Common myeloid progenitor, CD34-positive (primary cell): ENCODE measurements at regions not wholly inside any gene's neighbourhood (a gene's known extent, or its start where the extent isn't known, plus 50 kb on each side); places are given as distances from the start of the nearest gene placed in this dataset.

ENCODE experiments used
- CTCF ChIA-PET: fragments of 350-600 bp; sonication (Branson Sonifier 250); formaldehyde crosslinking; loops from one replicate; lab custom pipeline; 2021; ENCODE audit warnings: antibody characterized with exemption; lab: Charles Lee
- POLR2A ChIA-PET: fragments of 350-600 bp; sonication (Branson Sonifier 250); formaldehyde crosslinking; loops from one replicate; lab custom pipeline; 2021; ENCODE audit warnings: antibody characterized with exemption; lab: Charles Lee
- DNase-seq, 3 donors: peaks; one replicate each; pipeline versions ENCODE4 v3.0.0 to v3.0.0-alpha.2; 2013
- H3K27ac ChIP-seq, 2 experiments: 1 replicate in 1 of 2; 2 replicates in 1 of 2; pipeline ENCODE4 v1.7.0; 2013; ENCODE audit warnings: inconsistent platforms in 2 of 2, low read length in 2 of 2, mild to moderate bottlenecking in 2 of 2, low read depth in 1 of 2, moderate library complexity in 1 of 2; ENCODE audit not compliant: severe bottlenecking in 2 of 2, insufficient read depth in 1 of 2, poor library complexity in 1 of 2
- H3K27me3 ChIP-seq, 5 experiments: replicated peaks in 2 of 5; 1 replicate in 3 of 5; 2 replicates in 2 of 5; pipeline versions ENCODE4 v1.6.1 to v1.7.0; 2013; ENCODE audit warnings: low read length in 4 of 5, mild to moderate bottlenecking in 2 of 5, moderate library complexity in 2 of 5, inconsistent platforms in 1 of 5; ENCODE audit not compliant: insufficient read depth in 5 of 5, control insufficient read depth in 4 of 5
- H3K36me3 ChIP-seq, 4 experiments: 1 replicate in 2 of 4; 2 replicates in 2 of 4; pipeline versions ENCODE4 v1.6.1 to v1.7.0; 2013; ENCODE audit warnings: low read length in 3 of 4, control low read depth in 1 of 4, mild to moderate bottlenecking in 1 of 4; ENCODE audit not compliant: control insufficient read depth in 4 of 4, insufficient read depth in 4 of 4
- H3K4me1 ChIP-seq, 4 experiments: 1 replicate in 3 of 4; 2 replicates in 1 of 4; pipeline versions ENCODE4 v1.6.1 to v1.7.1; 2013; ENCODE audit warnings: low read length in 3 of 4, mild to moderate bottlenecking in 3 of 4, control low read depth in 1 of 4, inconsistent platforms in 1 of 4, moderate library complexity in 1 of 4; ENCODE audit not compliant: control insufficient read depth in 4 of 4, insufficient read depth in 4 of 4; ENCODE audit errors: control extremely low read depth in 1 of 4
- H3K4me3 ChIP-seq, 7 experiments: 1 replicate in 4 of 7; 2 replicates in 3 of 7; pipeline versions ENCODE4 v1.5.1 to v1.7.0; 2013; ENCODE audit warnings: mild to moderate bottlenecking in 7 of 7, low read length in 6 of 7, moderate library complexity in 6 of 7, inconsistent platforms in 2 of 7, low read depth in 2 of 7, control low read depth in 1 of 7; ENCODE audit not compliant: insufficient read depth in 4 of 7, control insufficient read depth in 1 of 7; ENCODE audit errors: extremely low read depth in 1 of 7
- H3K9me3 ChIP-seq, 5 experiments: 1 replicate in 4 of 5; 2 replicates in 1 of 5; pipeline versions ENCODE4 v1.6.1 to v1.7.1; 2013; ENCODE audit warnings: low read length in 4 of 5, mild to moderate bottlenecking in 2 of 5, inconsistent platforms in 1 of 5, low read depth in 1 of 5, moderate library complexity in 1 of 5; ENCODE audit not compliant: control insufficient read depth in 4 of 5, insufficient read depth in 2 of 5; ENCODE audit errors: control extremely low read depth in 1 of 5
- WGBS: methylation state at CpG from one replicate; pipeline ENCODE4 v1.1.5; 2013; ENCODE audit not compliant: insufficient coverage; 5-methylcytosine and 5-hydroxymethylcytosine counted together

DNA sequence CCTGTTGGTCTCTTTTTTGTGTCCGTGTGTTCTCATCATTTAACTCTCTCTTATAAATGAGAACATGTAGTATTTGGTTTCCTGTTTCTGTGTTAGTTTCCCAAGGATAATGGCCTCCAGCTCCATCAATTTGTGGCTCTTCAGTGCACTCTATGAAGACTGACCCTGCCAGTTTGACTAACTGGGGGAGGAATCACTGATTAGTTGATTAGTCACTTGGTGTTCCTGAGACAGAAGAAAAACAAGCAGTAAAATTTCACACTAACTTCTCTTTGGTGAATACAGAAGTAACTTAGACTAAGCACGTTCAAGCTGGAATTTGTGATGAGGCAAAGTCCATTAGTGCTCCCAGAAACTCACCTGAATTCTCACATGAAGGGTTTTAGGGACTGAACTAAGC is 495.8 kb upstream of the RORB start:
- WGBS, result 83% methylated on average over 1 of the region's 2 CpGs
- ChIA-PET CTCF (no interaction called here), POLR2A (no interaction called here)
- no peak overlapping the region for H3K4me3 ChIP-seq
- DNase-seq, result no peak
- H3K27ac ChIP-seq, result no peak overlapping the region
- no peaks in the 10 kb centered on the region for H3K27me3 ChIP-seq
- H3K4me1 ChIP-seq, result no peaks in the 10 kb centered on the region
- H3K9me3 ChIP-seq, result no peaks in the 10 kb centered on the region
- H3K36me3 ChIP-seq, result no peaks in the 10 kb centered on the region

DNA sequence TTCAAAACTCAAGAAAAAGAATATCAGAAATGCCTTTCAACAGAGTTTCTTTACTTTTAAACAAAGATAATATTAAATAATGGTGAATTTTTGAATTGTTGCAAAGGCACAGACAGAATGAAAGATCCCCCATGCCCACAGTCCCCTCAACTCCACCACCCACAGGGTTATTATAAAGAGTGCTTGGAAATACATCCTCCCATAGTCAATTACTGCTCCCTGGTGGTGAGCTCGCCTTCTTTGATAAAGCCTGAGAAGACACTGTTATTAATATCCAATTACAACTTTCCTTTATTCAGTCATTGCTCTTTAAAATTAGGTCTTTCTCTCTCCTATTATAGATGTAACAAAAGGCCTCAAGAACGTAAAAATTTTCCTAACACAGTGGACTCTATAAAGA is 490.2 kb upstream of the RORB start:
- Histone ChIP-seq H3K4me3 (no peak overlapping the region), H3K27ac (no peak overlapping the region), H3K36me3 (no peaks in the 10 kb centered on the region), H3K27me3 (no peaks in the 10 kb centered on the region), H3K4me1 (no peaks in the 10 kb centered on the region), H3K9me3 (no peaks in the 10 kb centered on the region)
- ChIA-PET POLR2A (no interaction called here), CTCF (no interaction called here)
- DNase-seq, result no peak
- 100% methylated on average over 1 of the region's 2 CpGs for WGBS

DNA sequence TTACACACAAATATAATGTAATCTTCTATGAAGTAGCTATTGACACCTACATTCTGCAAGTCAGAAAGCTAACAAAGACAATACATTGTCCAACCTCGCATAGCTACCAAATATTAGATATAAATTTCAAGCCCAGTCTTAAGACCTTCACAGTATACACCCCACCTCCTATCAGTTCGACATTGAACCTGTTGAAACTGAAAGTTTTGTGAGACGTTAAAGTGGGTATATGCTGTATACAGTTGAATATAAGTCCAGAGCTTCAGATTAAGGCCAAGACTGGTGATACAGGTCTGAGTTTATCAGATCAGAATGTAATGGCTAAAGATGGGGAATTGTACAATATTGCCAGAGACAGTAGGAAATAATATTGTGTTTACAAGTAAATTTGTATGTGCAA is 489.3 kb upstream of the RORB start:
- Histone ChIP-seq H3K4me3 (no peak overlapping the region), H3K27me3 (no peaks in the 10 kb centered on the region), H3K27ac (no peak overlapping the region), H3K9me3 (no peaks in the 10 kb centered on the region), H3K36me3 (no peaks in the 10 kb centered on the region), H3K4me1 (no peaks in the 10 kb centered on the region)
- no CpG with 5 or more reads among the region's 3 CpGs for WGBS
- no peak for DNase-seq
- CTCF ChIA-PET, result no interaction called here
- POLR2A ChIA-PET, result no interaction called here

DNA sequence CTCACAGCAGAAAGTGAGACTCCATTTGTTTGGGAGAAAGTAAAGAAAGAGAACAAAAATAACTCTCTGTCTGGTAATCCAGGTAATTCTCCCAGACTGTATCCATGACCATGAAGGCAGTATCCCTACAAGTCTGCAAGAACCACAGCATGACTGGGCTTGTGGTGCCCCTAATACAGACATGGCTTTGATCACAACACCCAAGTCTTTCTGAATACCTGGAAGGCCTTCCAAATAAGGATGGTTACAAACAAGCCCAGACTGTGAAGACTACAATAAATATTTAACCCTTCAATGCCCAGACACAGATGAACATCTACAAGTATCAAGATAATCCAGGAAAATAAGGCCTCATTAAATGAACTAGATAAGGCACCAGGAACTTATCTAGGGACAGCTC is 481.1 kb upstream of the RORB start:
- Histone ChIP-seq H3K27me3 (no peaks in the 10 kb centered on the region), H3K9me3 (peaks cover 0 to 4% (median 0%) of the 10 kb centered on the region in 5 experiments), H3K36me3 (no peaks in the 10 kb centered on the region), H3K4me3 (no peak overlapping the region), H3K4me1 (no peaks in the 10 kb centered on the region), H3K27ac (no peak overlapping the region)
- DNase-seq, result no peak
- POLR2A ChIA-PET, result no interaction called here
- CTCF ChIA-PET, result no interaction called here

DNA sequence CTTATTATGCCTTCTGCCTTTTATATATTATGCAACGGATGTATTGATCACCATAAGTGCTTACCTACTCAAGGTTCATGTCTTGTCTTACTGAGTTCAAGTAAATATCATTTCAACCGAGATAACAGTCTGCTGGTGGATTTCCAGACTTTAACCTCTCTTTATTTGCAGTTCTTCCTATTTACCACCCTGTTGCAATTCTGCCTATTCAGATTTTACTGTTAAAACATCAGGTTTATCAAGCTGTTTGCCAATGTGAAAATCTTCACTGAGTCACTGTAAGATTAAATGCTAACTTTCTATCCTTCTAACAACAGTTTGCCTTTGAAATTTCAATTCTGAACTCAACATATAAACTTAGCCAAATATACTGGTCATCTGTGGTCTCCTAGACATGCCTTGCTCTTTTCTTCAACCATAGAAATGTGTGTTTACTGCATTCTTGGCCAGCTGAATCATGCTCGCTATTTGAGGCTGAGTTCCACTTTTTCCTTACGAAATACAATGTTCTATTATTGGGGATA is 471.7 kb upstream of the RORB start:
- POLR2A ChIA-PET, result no interaction called here

DNA sequence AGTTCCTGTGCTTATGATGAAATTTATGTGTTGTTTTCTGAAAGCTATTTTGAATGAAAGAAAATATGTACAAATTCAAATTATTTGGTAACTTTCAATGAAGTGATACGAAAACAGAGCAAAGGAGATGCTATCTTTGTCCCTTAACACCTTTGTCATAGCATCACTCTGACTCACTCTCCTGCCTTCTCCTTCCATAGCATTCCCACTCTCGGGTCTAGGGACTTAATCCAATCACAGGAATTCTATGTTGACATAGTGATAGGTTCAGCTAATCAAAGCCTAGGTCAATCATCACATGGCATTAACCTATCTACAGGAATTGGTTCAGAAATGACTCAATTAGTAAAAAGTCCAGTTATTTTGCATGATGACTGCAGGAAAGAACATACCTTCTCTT is 464.7 kb upstream of the RORB start:
- Histone ChIP-seq H3K9me3 (no peaks in the 10 kb centered on the region), H3K4me3 (no peak overlapping the region), H3K4me1 (no peaks in the 10 kb centered on the region), H3K27me3 (no peaks in the 10 kb centered on the region), H3K27ac (no peak overlapping the region), H3K36me3 (no peaks in the 10 kb centered on the region)
- no peak for DNase-seq
- ChIA-PET CTCF (no interaction called here), POLR2A (no interaction called here)
- 100% methylated on average over 1 of the region's 2 CpGs for WGBS

More for the DNA sequence above, 471.7 kb upstream of the RORB start:
- H3K27ac ChIP-seq, result no peak overlapping the region
- no peaks in the 10 kb centered on the region for H3K9me3 ChIP-seq
- no peaks in the 10 kb centered on the region for H3K4me1 ChIP-seq
- H3K36me3 ChIP-seq, result no peaks in the 10 kb centered on the region
- WGBS, result 93% methylated on average over 2 of the region's 4 CpGs
- no peak for DNase-seq
- CTCF ChIA-PET, result interaction anchor here (1.0 kb wide), 1 partner anchor 21 kb away, joined by 3 read pairs; no protein-coding TSS in a partner anchor
- H3K4me3 ChIP-seq, result no peak overlapping the region
- H3K27me3 ChIP-seq, result peaks cover 0 to 2% (median 0%) of the 10 kb centered on the region in 5 experiments

DNA sequence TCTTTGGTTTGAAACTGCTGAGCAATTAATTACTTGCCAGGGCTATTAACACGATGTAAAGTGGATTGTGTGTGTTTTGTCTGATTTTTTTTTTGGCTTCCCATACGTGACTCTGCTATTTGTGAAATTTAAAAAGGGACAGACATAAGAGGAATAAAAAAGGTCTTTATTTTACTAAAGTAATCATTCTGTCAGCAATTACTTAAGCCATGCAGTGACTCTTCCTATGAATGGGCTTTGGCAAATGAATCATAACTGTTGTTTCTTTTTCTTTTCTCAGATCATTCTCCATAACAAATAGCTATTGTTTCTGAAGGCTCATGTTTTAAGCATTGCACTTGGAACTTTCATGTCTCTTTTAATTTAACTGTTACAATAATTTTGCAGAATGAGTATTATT is 461.3 kb upstream of the RORB start:
- ChIA-PET CTCF (no interaction called here), POLR2A (no interaction called here)
- Histone ChIP-seq H3K4me3 (no peak overlapping the region), H3K4me1 (no peaks in the 10 kb centered on the region), H3K27me3 (no peaks in the 10 kb centered on the region), H3K36me3 (no peaks in the 10 kb centered on the region), H3K27ac (no peak overlapping the region), H3K9me3 (no peaks in the 10 kb centered on the region)
- DNase-seq, result no peak
- no CpG with 5 or more reads among the region's 2 CpGs for WGBS
